ENCODE measurements at regions not wholly inside any gene's neighbourhood (a gene's known extent, or its start where the extent isn't known, plus 50 kb on each side); places are given as distances from the start of the nearest gene placed in this dataset.

- no peaks in the 10 kb centered on the region for H3K4me1 Mint-ChIP-seq (ENCODE audit: low read depth in 2 of 2)
- no peak overlapping the region for H3K4me3 Mint-ChIP-seq
- ATAC-seq (replicated peaks), result no peak
- no peaks in the 10 kb centered on the region for H3K36me3 Mint-ChIP-seq (ENCODE audit: insufficient read depth)
- H3K27me3 Mint-ChIP-seq, result peaks cover 16 to 28% of the 10 kb centered on the region in 2 donors
- no peak for DNase-seq
- H3K27ac Mint-ChIP-seq, result no peak overlapping the region
- H3K9me3 Mint-ChIP-seq, result no peaks in the 10 kb centered on the region
Measured at GRCh38 chr12:105993766-105994555, 144.8 kb downstream of the NUAK1 start.

DNA sequence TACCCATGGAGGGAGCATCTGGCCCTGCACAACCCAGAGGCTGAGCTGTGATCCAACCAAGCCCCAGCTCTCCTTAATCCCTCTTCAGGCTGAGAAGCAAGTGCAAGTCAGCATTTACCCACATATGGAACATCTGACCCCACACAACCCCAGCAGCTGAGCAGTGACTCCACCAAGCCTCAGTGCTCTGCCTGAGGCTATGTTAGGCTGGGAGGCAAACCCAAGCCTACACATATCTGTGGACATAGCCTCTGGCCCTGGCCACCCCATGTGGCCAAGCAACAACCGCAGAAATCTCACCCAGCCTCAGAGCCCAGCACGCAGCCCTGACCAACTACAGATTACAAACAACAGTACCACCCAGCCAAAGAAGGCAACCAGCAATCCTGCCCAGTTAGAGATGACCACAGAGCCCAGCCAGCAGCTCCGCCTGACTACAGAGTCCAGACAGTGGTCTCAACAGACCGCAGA is 142.8 kb downstream of the NUAK1 start:
- peaks cover 16 to 28% of the 10 kb centered on the region in 2 donors for H3K27me3 Mint-ChIP-seq
- H3K36me3 Mint-ChIP-seq (ENCODE audit: insufficient read depth), result no peaks in the 10 kb centered on the region
- no peak overlapping the region for H3K27ac Mint-ChIP-seq
- DNase-seq (no peak), ATAC-seq (replicated peaks) (no peak)
- no peak overlapping the region for H3K4me3 Mint-ChIP-seq
- no peaks in the 10 kb centered on the region for H3K9me3 Mint-ChIP-seq
- no peaks in the 10 kb centered on the region for H3K4me1 Mint-ChIP-seq (ENCODE audit: low read depth in 2 of 2)

DNA sequence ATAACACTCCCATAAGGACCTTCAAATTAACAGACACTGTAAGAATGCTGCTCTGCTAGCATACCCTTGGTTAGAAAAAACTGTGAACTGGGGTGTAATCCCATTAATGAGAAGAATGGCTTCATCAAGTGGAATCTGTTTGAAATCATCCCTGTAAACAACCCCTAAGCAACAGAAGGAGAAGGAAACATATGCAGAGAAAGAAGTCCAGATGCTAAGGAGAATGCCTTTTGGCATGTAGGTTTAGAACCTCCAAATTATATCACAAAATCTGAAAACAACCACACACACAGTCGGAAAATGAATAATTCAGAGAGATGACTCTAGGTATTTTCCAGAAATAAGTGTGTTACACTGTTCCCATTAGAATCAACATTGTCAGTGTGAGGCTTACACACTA is 140.2 kb downstream of the NUAK1 start:
- H3K4me1 Mint-ChIP-seq (ENCODE audit: low read depth in 2 of 2), result no peaks in the 10 kb centered on the region
- no peak for DNase-seq
- ATAC-seq (replicated peaks), result no peak
- H3K9me3 Mint-ChIP-seq, result no peaks in the 10 kb centered on the region
- H3K27ac Mint-ChIP-seq, result no peak overlapping the region
- no peaks in the 10 kb centered on the region for H3K36me3 Mint-ChIP-seq (ENCODE audit: insufficient read depth)
- H3K4me3 Mint-ChIP-seq, result no peak overlapping the region
- H3K27me3 Mint-ChIP-seq, result peaks cover 2 to 23% of the 10 kb centered on the region in 2 donors

GRCh38 chr12:106000382-106001104 is 138.2 kb downstream of the NUAK1 start:
- H3K9me3 Mint-ChIP-seq, result no peaks in the 10 kb centered on the region
- DNase-seq (no peak), ATAC-seq (replicated peaks) (no peak)
- no peaks in the 10 kb centered on the region for H3K36me3 Mint-ChIP-seq (ENCODE audit: insufficient read depth)
- no peaks in the 10 kb centered on the region for H3K4me1 Mint-ChIP-seq (ENCODE audit: low read depth in 2 of 2)
- H3K27ac Mint-ChIP-seq, result no peak overlapping the region
- H3K4me3 Mint-ChIP-seq, result no peak overlapping the region
- peaks cover 0 to 20% of the 10 kb centered on the region in 2 donors for H3K27me3 Mint-ChIP-seq

- peaks cover 0 to 13% of the 10 kb centered on the region in 2 donors for H3K27me3 Mint-ChIP-seq
- no peaks in the 10 kb centered on the region for H3K4me1 Mint-ChIP-seq (ENCODE audit: low read depth in 2 of 2)
- no peaks in the 10 kb centered on the region for H3K36me3 Mint-ChIP-seq (ENCODE audit: insufficient read depth)
- no peaks in the 10 kb centered on the region for H3K9me3 Mint-ChIP-seq
- no peak overlapping the region for H3K27ac Mint-ChIP-seq
- DNase-seq, result no peak
- no peak overlapping the region for H3K4me3 Mint-ChIP-seq
- no peak for ATAC-seq (replicated peaks)
Measured at GRCh38 chr12:106001105-106001836, 137.5 kb downstream of the NUAK1 start.

DNA sequence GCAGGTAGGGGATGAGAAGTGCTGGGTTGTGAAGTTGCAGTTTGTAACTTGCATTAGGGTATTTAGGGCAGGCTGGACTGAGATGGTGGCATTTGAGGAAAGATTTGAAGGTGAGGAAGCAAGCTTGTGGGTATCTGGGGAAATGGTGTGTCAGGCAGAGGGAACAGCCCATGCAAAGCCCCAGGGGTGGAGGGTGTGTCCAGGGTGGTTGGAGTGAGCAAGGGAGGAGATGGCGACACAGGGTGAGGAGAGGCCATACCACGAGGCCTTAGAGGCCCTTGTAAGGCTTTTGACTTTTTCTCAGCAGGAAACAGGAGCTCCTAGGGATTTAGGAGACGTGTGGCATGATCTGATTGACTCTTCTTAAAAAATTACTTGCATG is 136.9 kb downstream of the NUAK1 start:
- no peak for DNase-seq
- no peak overlapping the region for H3K4me3 Mint-ChIP-seq
- ATAC-seq (replicated peaks), result no peak
- peaks cover 3 to 17% of the 10 kb centered on the region in 2 donors for H3K27me3 Mint-ChIP-seq
- H3K9me3 Mint-ChIP-seq, result no peaks in the 10 kb centered on the region
- no peaks in the 10 kb centered on the region for H3K4me1 Mint-ChIP-seq (ENCODE audit: low read depth in 2 of 2)
- H3K36me3 Mint-ChIP-seq (ENCODE audit: insufficient read depth), result no peaks in the 10 kb centered on the region
- no peak overlapping the region for H3K27ac Mint-ChIP-seq

DNA sequence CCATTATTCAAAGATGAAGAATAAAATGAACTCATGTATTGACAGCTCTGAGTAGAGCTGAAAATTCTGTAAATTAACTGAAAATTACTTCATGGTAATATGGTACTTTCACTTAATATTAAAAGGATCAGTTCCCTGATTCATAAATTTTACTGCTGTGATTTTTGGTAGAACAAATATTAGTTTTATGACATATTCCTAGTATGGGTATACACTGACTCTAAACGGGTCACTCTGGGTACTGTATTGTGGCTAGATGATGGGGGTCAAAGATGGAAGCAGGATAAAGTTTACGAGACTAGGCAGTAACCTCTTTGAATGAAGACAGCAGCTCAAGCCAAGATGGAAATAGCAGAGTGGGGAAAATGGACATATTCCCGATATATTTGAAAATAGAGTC is 135.5 kb downstream of the NUAK1 start:
- ATAC-seq (replicated peaks) (no peak), DNase-seq (no peak)
- no peaks in the 10 kb centered on the region for H3K36me3 Mint-ChIP-seq (ENCODE audit: insufficient read depth)
- H3K4me1 Mint-ChIP-seq (ENCODE audit: low read depth in 2 of 2), result no peaks in the 10 kb centered on the region
- no peak overlapping the region for H3K27ac Mint-ChIP-seq
- H3K27me3 Mint-ChIP-seq, result peaks cover 5 to 21% of the 10 kb centered on the region in 2 donors
- H3K9me3 Mint-ChIP-seq, result no peaks in the 10 kb centered on the region
- no peak overlapping the region for H3K4me3 Mint-ChIP-seq

DNA sequence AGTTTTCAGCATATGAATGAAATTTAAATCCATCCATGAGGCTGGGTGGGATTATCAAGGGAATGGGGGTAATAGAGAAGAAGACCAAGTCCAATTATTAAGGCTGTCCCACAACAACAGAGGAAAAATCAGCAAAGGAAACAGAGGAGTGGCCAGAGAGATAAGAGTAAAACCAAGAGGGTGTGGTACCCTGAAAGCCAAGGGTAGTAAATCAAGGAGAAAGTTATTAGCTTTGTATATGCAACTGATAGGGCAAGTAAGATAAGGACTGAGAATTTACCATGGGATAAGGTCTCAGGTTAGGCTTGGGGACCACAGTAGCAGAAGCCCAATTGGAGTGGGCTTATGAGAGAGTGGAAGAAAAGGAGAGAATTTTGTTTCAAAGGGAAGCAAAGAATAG is 134.5 kb downstream of the NUAK1 start:
- no peak overlapping the region for H3K27ac Mint-ChIP-seq
- DNase-seq (no peak), ATAC-seq (replicated peaks) (no peak)
- H3K27me3 Mint-ChIP-seq, result peaks cover 5 to 21% of the 10 kb centered on the region in 2 donors
- no peaks in the 10 kb centered on the region for H3K36me3 Mint-ChIP-seq (ENCODE audit: insufficient read depth)
- no peaks in the 10 kb centered on the region for H3K9me3 Mint-ChIP-seq
- H3K4me3 Mint-ChIP-seq, result no peak overlapping the region
- H3K4me1 Mint-ChIP-seq (ENCODE audit: low read depth in 2 of 2), result no peaks in the 10 kb centered on the region

GRCh38 chr12:106006382-106006781 is 132.4 kb downstream of the NUAK1 start:
- Mint-ChIP-seq H3K4me3 (no peak overlapping the region), H3K36me3 (ENCODE audit: insufficient read depth) (no peaks in the 10 kb centered on the region), H3K4me1 (ENCODE audit: low read depth in 2 of 2) (no peaks in the 10 kb centered on the region), H3K27me3 (peaks cover 5 to 17% of the 10 kb centered on the region in 2 donors), H3K27ac (no peak overlapping the region), H3K9me3 (no peaks in the 10 kb centered on the region)
- ATAC-seq (replicated peaks) (no peak), DNase-seq (no peak)

- no peaks in the 10 kb centered on the region for H3K9me3 Mint-ChIP-seq
- H3K4me1 Mint-ChIP-seq (ENCODE audit: low read depth in 2 of 2), result no peaks in the 10 kb centered on the region
- peaks cover 5 to 12% of the 10 kb centered on the region in 2 donors for H3K27me3 Mint-ChIP-seq
- H3K4me3 Mint-ChIP-seq, result no peak overlapping the region
- no peaks in the 10 kb centered on the region for H3K36me3 Mint-ChIP-seq (ENCODE audit: insufficient read depth)
- DNase-seq (no peak), ATAC-seq (replicated peaks) (no peak)
- no peak overlapping the region for H3K27ac Mint-ChIP-seq
Measured at GRCh38 chr12:106006940-106007339, 131.8 kb downstream of the NUAK1 start.

DNA sequence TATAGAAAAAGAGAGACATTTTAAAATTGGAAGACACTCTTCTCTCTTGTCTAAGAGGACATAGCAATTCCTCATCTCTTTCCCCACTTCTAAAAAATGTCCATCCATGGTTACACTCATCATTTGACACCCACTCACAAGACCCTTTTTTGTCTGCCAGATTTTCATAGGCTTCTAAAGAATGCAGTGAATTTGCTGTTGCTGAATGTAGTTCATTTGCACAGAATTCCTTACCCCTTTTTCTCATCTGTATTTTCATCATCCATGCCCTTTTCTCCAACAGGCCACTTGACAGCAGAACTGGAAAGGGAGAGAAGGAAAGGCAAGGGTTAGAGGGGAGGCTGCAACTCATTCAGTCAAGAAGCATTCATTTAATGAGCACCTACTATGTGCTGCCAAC is 128.0 kb downstream of the NUAK1 start:
- no peak for DNase-seq
- H3K27me3 Mint-ChIP-seq, result peaks cover 11 to 19% of the 10 kb centered on the region in 2 donors
- no peaks in the 10 kb centered on the region for H3K36me3 Mint-ChIP-seq (ENCODE audit: insufficient read depth)
- no peak overlapping the region for H3K27ac Mint-ChIP-seq
- ATAC-seq (replicated peaks), result no peak
- H3K4me1 Mint-ChIP-seq (ENCODE audit: low read depth in 2 of 2), result no peaks in the 10 kb centered on the region
- H3K4me3 Mint-ChIP-seq, result no peak overlapping the region
- H3K9me3 Mint-ChIP-seq, result no peaks in the 10 kb centered on the region

All from effector memory CD8-positive, alpha-beta T cell (primary cell).